Neural crest cell (in vitro differentiated cells): ENCODE measurements at regions not wholly inside any gene's neighbourhood (a gene's known extent, or its start where the extent isn't known, plus 50 kb on each side); places are given as distances from the start of the nearest gene placed in this dataset.

ENCODE experiments used
- DNase-seq: peaks from one replicate; pipeline ENCODE4 v3.0.0; 2021; ENCODE audit warnings: low read depth, mixed read lengths, low spot score
- H3K27ac Mint-ChIP-seq: one replicate; pipeline ENCODE4 v1.8.0; 2021; ENCODE audit warnings: mild to moderate bottlenecking, mixed read lengths; ENCODE audit not compliant: unreplicated experiment
- H3K27me3 Mint-ChIP-seq: 2 replicates; pipeline ENCODE4 v1.8.0; 2021; ENCODE audit warnings: low read depth, mild to moderate bottlenecking, mixed read lengths
- H3K36me3 Mint-ChIP-seq: 2 replicates; pipeline ENCODE4 v1.8.0; 2021; ENCODE audit warnings: low read depth, mild to moderate bottlenecking, mixed read lengths
- H3K4me1 Mint-ChIP-seq: 2 replicates; pipeline ENCODE4 v1.8.0; 2021; ENCODE audit warnings: mixed read lengths
- H3K4me3 Mint-ChIP-seq: one replicate; pipeline ENCODE4 v1.8.0; 2021; ENCODE audit warnings: mild to moderate bottlenecking, mixed read lengths
- H3K9me3 Mint-ChIP-seq: 2 replicates; pipeline ENCODE4 v1.8.0; 2021; ENCODE audit warnings: mixed read lengths
- CTCF ChIP-seq: fragments of 200-600 bp; sonication (generic); conservative IDR thresholded peaks from 2 replicates; pipeline ENCODE4 v1.5.0; 2021; ENCODE audit warnings: antibody characterized with exemption, mild to moderate bottlenecking

GRCh38 chr4:134807231-134807745 is 605.7 kb upstream of the PABPC4L start:
- TF ChIP-seq CTCF = no peak
- Mint-ChIP-seq H3K27me3 (peaks cover 2% of the 10 kb centered on the region), H3K36me3 (no peaks in the 10 kb centered on the region), H3K4me1 (peaks cover 9% of the 10 kb centered on the region), H3K27ac (no peak overlapping the region), H3K4me3 (no peak overlapping the region), H3K9me3 (no peaks in the 10 kb centered on the region)
- DNase-seq = no peak

DNA sequence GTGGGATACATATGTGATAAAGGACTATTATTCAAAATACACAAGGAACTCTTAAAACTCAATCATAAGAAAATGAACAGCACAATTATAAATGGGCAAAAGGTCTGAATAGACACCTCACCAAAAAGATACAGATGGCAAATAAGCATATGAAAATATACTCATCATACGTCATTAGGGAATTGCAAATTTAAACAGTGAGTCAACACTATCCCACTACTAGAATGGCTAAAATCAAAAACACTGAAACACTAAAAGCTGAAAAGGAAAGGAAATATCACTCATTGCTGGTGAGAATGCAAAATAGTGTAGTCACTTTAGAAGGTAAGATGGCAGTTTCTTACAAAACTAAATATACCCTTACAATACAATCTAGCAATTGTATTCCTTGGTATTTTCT is 597.0 kb upstream of the PABPC4L start:
- peaks cover 12% of the 10 kb centered on the region for H3K9me3 Mint-ChIP-seq
- no peak overlapping the region for H3K4me3 Mint-ChIP-seq
- DNase-seq = no peak
- H3K36me3 Mint-ChIP-seq = no peaks in the 10 kb centered on the region
- no peak for TF ChIP-seq CTCF
- no peaks in the 10 kb centered on the region for H3K4me1 Mint-ChIP-seq
- no peaks in the 10 kb centered on the region for H3K27me3 Mint-ChIP-seq
- H3K27ac Mint-ChIP-seq = no peak overlapping the region

GRCh38 chr4:134787315-134787714 is 585.7 kb upstream of the PABPC4L start:
- no peak for TF ChIP-seq CTCF
- no peak for DNase-seq
- Mint-ChIP-seq H3K27ac (no peak overlapping the region), H3K4me1 (no peaks in the 10 kb centered on the region), H3K4me3 (no peak overlapping the region), H3K36me3 (peaks cover 6% of the 10 kb centered on the region), H3K9me3 (peaks cover 29% of the 10 kb centered on the region), H3K27me3 (no peaks in the 10 kb centered on the region)

DNA sequence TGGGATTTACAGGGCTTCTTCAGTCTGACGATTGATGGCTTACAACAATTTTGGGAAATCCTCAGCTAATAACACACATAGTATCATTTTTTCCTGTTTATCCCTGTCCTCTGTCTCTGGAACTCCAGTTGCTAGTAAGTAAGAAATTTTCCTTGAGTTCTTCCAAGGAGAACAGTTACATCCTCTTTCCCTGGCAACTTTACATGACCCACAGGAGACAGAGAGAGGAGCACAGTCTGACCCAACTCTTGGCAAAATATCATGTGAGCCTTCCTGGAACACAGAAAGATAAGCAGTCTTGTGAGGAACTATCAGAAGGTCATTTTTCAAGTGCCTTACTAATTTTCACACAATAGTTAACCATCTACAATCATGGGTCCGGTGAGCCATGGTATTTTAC is 578.7 kb upstream of the PABPC4L start:
- Mint-ChIP-seq H3K36me3 (no peaks in the 10 kb centered on the region), H3K9me3 (peaks cover 21% of the 10 kb centered on the region), H3K4me3 (no peak overlapping the region), H3K4me1 (no peaks in the 10 kb centered on the region), H3K27me3 (no peaks in the 10 kb centered on the region), H3K27ac (no peak overlapping the region)
- DNase-seq = no peak
- no peak for TF ChIP-seq CTCF

DNA sequence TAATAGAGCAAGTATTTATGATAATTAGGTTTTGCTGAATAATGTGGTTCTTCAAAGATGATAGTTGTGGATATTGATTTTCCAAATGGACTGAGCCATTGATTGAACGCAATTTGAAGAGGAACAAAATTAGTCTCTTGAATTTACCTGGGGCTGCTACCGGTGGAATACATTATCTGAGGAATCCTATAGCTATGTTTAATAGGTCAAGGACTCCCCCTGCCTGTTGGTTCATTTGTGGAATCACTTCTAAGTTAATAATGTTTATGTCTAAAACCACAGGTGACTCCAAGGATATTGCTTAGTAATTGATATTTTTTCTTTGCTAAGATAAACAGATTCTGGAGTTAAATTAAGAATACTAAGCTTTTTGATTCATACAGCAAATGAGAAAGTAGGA is 576.0 kb upstream of the PABPC4L start:
- Mint-ChIP-seq H3K9me3 (peaks cover 9% of the 10 kb centered on the region), H3K27me3 (no peaks in the 10 kb centered on the region), H3K4me1 (no peaks in the 10 kb centered on the region), H3K27ac (no peak overlapping the region), H3K36me3 (no peaks in the 10 kb centered on the region), H3K4me3 (no peak overlapping the region)
- DNase-seq = no peak
- peak; percentile 58 for TF ChIP-seq CTCF
